SK-N-SH (cell line): ENCODE measurements at regions not wholly inside any gene's neighbourhood (a gene's known extent, or its start where the extent isn't known, plus 50 kb on each side); places are given as distances from the start of the nearest gene placed in this dataset.

Experiments used
- EP300 ChIP-seq, 2 experiments: IDR thresholded peaks; 2 replicates each; pipeline versions ENCODE4 v1.4.0 to v1.6.1; 2012; ENCODE audit warnings: borderline replicate concordance in 1 of 2, low read depth in 1 of 2, low read length in 1 of 2
- EZH2phosphoT487 ChIP-seq: fragments of 200-600 bp; sonication (generic); IDR thresholded peaks from 2 replicates; pipeline ENCODE4 v1.6.1; 2017; ENCODE audit warnings: low read depth, mixed run types, mild to moderate bottlenecking, antibody characterized with exemption, moderate library complexity, borderline replicate concordance
- POLR2AphosphoS5 ChIP-seq: IDR thresholded peaks from 2 replicates; pipeline ENCODE4 v1.6.1; 2012; ENCODE audit warnings: low read depth, low read length
- RFX5 ChIP-seq: IDR thresholded peaks from 2 replicates; pipeline ENCODE4 v1.6.1; 2012; ENCODE audit warnings: mild to moderate bottlenecking, improper control_type of control experiment, low read length
- SIN3A ChIP-seq: IDR thresholded peaks from 2 replicates; pipeline ENCODE4 v1.6.1; 2012; ENCODE audit warnings: low read depth, mild to moderate bottlenecking, low read length, moderate library complexity, borderline replicate concordance
- SMC3 ChIP-seq: IDR thresholded peaks from 2 replicates; pipeline ENCODE4 v1.6.1; 2012; ENCODE audit warnings: low read depth, low read length, improper control_type of control experiment
- TF ChIP-seq, protein P1 (sequence below): fragments of 200-600 bp; sonication (generic); IDR thresholded peaks from 2 replicates; pipeline ENCODE4 v1.6.1; 2017; ENCODE audit warnings: antibody characterized with exemption, mild to moderate bottlenecking, moderate library complexity

- TF ChIP-seq, protein P1, sequence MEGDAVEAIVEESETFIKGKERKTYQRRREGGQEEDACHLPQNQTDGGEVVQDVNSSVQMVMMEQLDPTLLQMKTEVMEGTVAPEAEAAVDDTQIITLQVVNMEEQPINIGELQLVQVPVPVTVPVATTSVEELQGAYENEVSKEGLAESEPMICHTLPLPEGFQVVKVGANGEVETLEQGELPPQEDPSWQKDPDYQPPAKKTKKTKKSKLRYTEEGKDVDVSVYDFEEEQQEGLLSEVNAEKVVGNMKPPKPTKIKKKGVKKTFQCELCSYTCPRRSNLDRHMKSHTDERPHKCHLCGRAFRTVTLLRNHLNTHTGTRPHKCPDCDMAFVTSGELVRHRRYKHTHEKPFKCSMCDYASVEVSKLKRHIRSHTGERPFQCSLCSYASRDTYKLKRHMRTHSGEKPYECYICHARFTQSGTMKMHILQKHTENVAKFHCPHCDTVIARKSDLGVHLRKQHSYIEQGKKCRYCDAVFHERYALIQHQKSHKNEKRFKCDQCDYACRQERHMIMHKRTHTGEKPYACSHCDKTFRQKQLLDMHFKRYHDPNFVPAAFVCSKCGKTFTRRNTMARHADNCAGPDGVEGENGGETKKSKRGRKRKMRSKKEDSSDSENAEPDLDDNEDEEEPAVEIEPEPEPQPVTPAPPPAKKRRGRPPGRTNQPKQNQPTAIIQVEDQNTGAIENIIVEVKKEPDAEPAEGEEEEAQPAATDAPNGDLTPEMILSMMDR, result no peak
- TF ChIP-seq SIN3A, result no peak
- no peak for TF ChIP-seq POLR2AphosphoS5
- no peak for TF ChIP-seq SMC3
- no peak for TF ChIP-seq EZH2phosphoT487
- TF ChIP-seq EP300 (IDR thresholded peaks at IDR 0.05; ENCODE audit: borderline replicate concordance in 1 of 2, low read depth in 1 of 2, low read length in 1 of 2), result no peak
- no peak for TF ChIP-seq RFX5
Measured at GRCh38 chr9:81318571-81318970, 370.8 kb downstream of the TLE1 start.
